ELR (cell line): ENCODE measurements at regions not wholly inside any gene's neighbourhood (a gene's known extent, or its start where the extent isn't known, plus 50 kb on each side); places are given as distances from the start of the nearest gene placed in this dataset.
A peak's percentile ranks its signal among the peaks of the same experiment; 100 is the strongest.

Experiments
- DNase-seq: peaks from one replicate; pipeline ENCODE4 v3.0.0-alpha.2; 2015; ENCODE audit warnings: low read depth

GRCh38 chr5:27312291-27312893 lies 274.0 kb upstream of the CDH9 start:
- no peak for DNase-seq

GRCh38 chr5:27311544-27311943 lies 273.2 kb upstream of the CDH9 start:
- DNase-seq, result no peak

- peak; percentile 67 for DNase-seq
Measured at GRCh38 chr5:27308153-27308552, 269.8 kb upstream of the CDH9 start.

- DNase-seq, result no peak
Measured at GRCh38 chr5:27290172-27290571, 251.8 kb upstream of the CDH9 start.

GRCh38 chr5:27276119-27276518 lies 237.7 kb upstream of the CDH9 start:
- no peak for DNase-seq

- no peak for DNase-seq
Measured at GRCh38 chr5:27275345-27275744, 237.0 kb upstream of the CDH9 start.

GRCh38 chr5:27269766-27270165 lies 231.4 kb upstream of the CDH9 start:
- no peak for DNase-seq

- no peak for DNase-seq
Measured at GRCh38 chr5:27267209-27267824, 228.9 kb upstream of the CDH9 start.

GRCh38 chr5:27266184-27266583 lies 227.8 kb upstream of the CDH9 start:
- no peak for DNase-seq

GRCh38 chr5:27257696-27258095 lies 219.3 kb upstream of the CDH9 start:
- no peak for DNase-seq

GRCh38 chr5:27252911-27253310 lies 214.5 kb upstream of the CDH9 start:
- DNase-seq, result no peak

GRCh38 chr5:27242258-27242626 lies 203.9 kb upstream of the CDH9 start:
- no peak for DNase-seq

GRCh38 chr5:27241564-27242257 lies 203.3 kb upstream of the CDH9 start:
- DNase-seq, result peak; percentile 85

GRCh38 chr5:27240791-27241190 lies 202.4 kb upstream of the CDH9 start:
- DNase-seq, result no peak

- no peak for DNase-seq
Measured at GRCh38 chr5:27234916-27235315, 196.5 kb upstream of the CDH9 start.

- DNase-seq, result no peak
Measured at GRCh38 chr5:27221410-27221809, 183.0 kb upstream of the CDH9 start.

GRCh38 chr5:27220752-27221151 lies 182.4 kb upstream of the CDH9 start:
- DNase-seq, result no peak

- DNase-seq, result no peak
Measured at GRCh38 chr5:27217977-27218376, 179.6 kb upstream of the CDH9 start.

GRCh38 chr5:27217155-27217956 lies 179.0 kb upstream of the CDH9 start:
- no peak for DNase-seq

- DNase-seq, result no peak
Measured at GRCh38 chr5:27216367-27216950, 178.1 kb upstream of the CDH9 start.

GRCh38 chr5:27208051-27208450 lies 169.7 kb upstream of the CDH9 start:
- peak; percentile 12 for DNase-seq

- DNase-seq, result peak; percentile 33
Measured at GRCh38 chr5:27191786-27192510, 153.6 kb upstream of the CDH9 start.
